Liver (tissue), 8 donors: ENCODE measurements at regions not wholly inside any gene's neighbourhood (a gene's known extent, or its start where the extent isn't known, plus 50 kb on each side); places are given as distances from the start of the nearest gene placed in this dataset.
A peak's percentile ranks its signal among the peaks of the same experiment; 100 is the strongest.

Source experiments
- DNase-seq: peaks from one replicate; pipeline ENCODE4 v3.0.0-alpha.2; 2017; ENCODE audit warnings: low spot score
- H3K27ac ChIP-seq, 2 donors: one replicate each; pipeline ENCODE4 v1.7.0; 2013; ENCODE audit warnings: inconsistent platforms in 2 of 2, low read length in 2 of 2, control low read depth in 1 of 2, low read depth in 1 of 2, mild to moderate bottlenecking in 1 of 2
- H3K27me3 ChIP-seq, 4 donors: one replicate each; pipeline versions ENCODE4 v1.6.1 to v1.7.0; 2013; ENCODE audit warnings: low read length in 3 of 4, inconsistent platforms in 1 of 4, mild to moderate bottlenecking in 1 of 4, moderate library complexity in 1 of 4; ENCODE audit not compliant: control insufficient read depth in 4 of 4, insufficient read depth in 4 of 4
- H3K36me3 ChIP-seq, 4 donors: one replicate each; pipeline versions ENCODE4 v1.6.1 to v1.7.0; 2013; ENCODE audit warnings: low read length in 3 of 4, mild to moderate bottlenecking in 3 of 4, low read depth in 1 of 4, moderate library complexity in 1 of 4; ENCODE audit not compliant: control insufficient read depth in 4 of 4, insufficient read depth in 3 of 4
- H3K4me1 ChIP-seq, 4 donors: one replicate each; pipeline versions ENCODE4 v1.6.1 to v1.7.0; 2013; ENCODE audit warnings: low read length in 3 of 4, mild to moderate bottlenecking in 3 of 4, moderate library complexity in 1 of 4; ENCODE audit not compliant: control insufficient read depth in 4 of 4, insufficient read depth in 4 of 4
- H3K4me3 ChIP-seq, 3 donors: one replicate each; pipeline versions ENCODE4 v1.6.1 to v1.7.0; 2013; ENCODE audit warnings: low read length in 3 of 3, control low read depth in 1 of 3, low read depth in 1 of 3, mild to moderate bottlenecking in 1 of 3
- H3K9ac ChIP-seq, 2 donors: one replicate each; pipeline ENCODE4 v1.7.0; 2013; ENCODE audit warnings: low read length in 2 of 2, mild to moderate bottlenecking in 2 of 2, moderate library complexity in 2 of 2, control low read depth in 1 of 2, low read depth in 1 of 2
- H3K9me3 ChIP-seq, 4 donors: one replicate each; pipeline versions ENCODE4 v1.6.1 to v1.7.0; 2013; ENCODE audit warnings: low read length in 3 of 4; ENCODE audit not compliant: control insufficient read depth in 4 of 4
- EGR1 ChIP-seq, 2 donors: IDR thresholded peaks; 2 replicates each; pipeline ENCODE4 v1.6.1; 2016 to 2018; ENCODE audit warnings: antibody characterized with exemption in 2 of 2, low read depth in 2 of 2
- FOXA1 ChIP-seq: IDR thresholded peaks from 2 replicates; pipeline ENCODE4 v1.6.1; 2016; ENCODE audit warnings: antibody characterized with exemption
- FOXA2 ChIP-seq: IDR thresholded peaks from 2 replicates; pipeline ENCODE4 v1.6.1; 2016; ENCODE audit warnings: antibody characterized with exemption
- HNF4A ChIP-seq, 2 donors: conservative IDR thresholded peaks; 2 replicates each; pipeline ENCODE4 v1.6.1; 2016; ENCODE audit warnings: antibody characterized with exemption in 2 of 2, mild to moderate bottlenecking in 2 of 2
- HNF4G ChIP-seq: IDR thresholded peaks from 2 replicates; pipeline ENCODE4 v1.6.1; 2016; ENCODE audit warnings: antibody characterized with exemption
- JUND ChIP-seq, 2 donors: IDR thresholded peaks; 2 replicates each; pipeline ENCODE4 v1.6.1; 2016; ENCODE audit warnings: antibody characterized with exemption in 2 of 2
- NR2F2 ChIP-seq: IDR thresholded peaks from 2 replicates; pipeline ENCODE4 v1.6.1; 2016; ENCODE audit warnings: antibody characterized with exemption
- RAD21 ChIP-seq, 2 donors: IDR thresholded peaks; 2 replicates each; pipeline ENCODE4 v1.6.1; 2016; ENCODE audit warnings: antibody characterized with exemption in 2 of 2, mild to moderate bottlenecking in 2 of 2
- RXRA ChIP-seq, 2 donors: IDR thresholded peaks; 2 replicates each; pipeline ENCODE4 v1.6.1; 2017 to 2018; ENCODE audit warnings: antibody characterized with exemption in 2 of 2, mild to moderate bottlenecking in 1 of 2
- SP1 ChIP-seq: IDR thresholded peaks from 2 replicates; pipeline ENCODE4 v1.6.1; 2018; ENCODE audit warnings: antibody characterized with exemption, mild to moderate bottlenecking
- TAF1 ChIP-seq: conservative IDR thresholded peaks from 2 replicates; pipeline ENCODE4 v1.6.1; 2016; ENCODE audit warnings: antibody characterized with exemption, mild to moderate bottlenecking
- YY1 ChIP-seq: IDR thresholded peaks from 2 replicates; pipeline ENCODE4 v1.6.1; 2016; ENCODE audit warnings: antibody characterized with exemption, mild to moderate bottlenecking
- WGBS: extraction: QIAGEN DNeasy Blood & Tissue Kit; methylation state at CpG from one replicate; pipeline ENCODE4 v1.1.7; 2013; 5-methylcytosine and 5-hydroxymethylcytosine counted together
- TF ChIP-seq, protein P1 (sequence below): IDR thresholded peaks from 2 replicates; pipeline ENCODE4 v1.6.1; 2016; ENCODE audit warnings: antibody characterized with exemption
- TF ChIP-seq, protein P2 (sequence below): IDR thresholded peaks from 2 replicates; pipeline ENCODE4 v1.6.1; 2016; ENCODE audit warnings: antibody characterized with exemption
- TF ChIP-seq, protein P3 (sequence below): IDR thresholded peaks from 2 replicates; pipeline ENCODE4 v1.6.1; 2016; ENCODE audit warnings: antibody characterized with exemption
- TF ChIP-seq, protein P4 (sequence below): fragments of 150-350 bp; IDR thresholded peaks from 2 replicates; pipeline ENCODE4 v1.5.1; 2017; ENCODE audit warnings: improper control_type of control experiment, low read depth, low read length; ENCODE audit not compliant: missing input control
- donor health status: healthy.
- donor health status: healthy.
- donor health status: healthy.
- donor health status: healthy.
- donor health status: healthy.

DNA sequence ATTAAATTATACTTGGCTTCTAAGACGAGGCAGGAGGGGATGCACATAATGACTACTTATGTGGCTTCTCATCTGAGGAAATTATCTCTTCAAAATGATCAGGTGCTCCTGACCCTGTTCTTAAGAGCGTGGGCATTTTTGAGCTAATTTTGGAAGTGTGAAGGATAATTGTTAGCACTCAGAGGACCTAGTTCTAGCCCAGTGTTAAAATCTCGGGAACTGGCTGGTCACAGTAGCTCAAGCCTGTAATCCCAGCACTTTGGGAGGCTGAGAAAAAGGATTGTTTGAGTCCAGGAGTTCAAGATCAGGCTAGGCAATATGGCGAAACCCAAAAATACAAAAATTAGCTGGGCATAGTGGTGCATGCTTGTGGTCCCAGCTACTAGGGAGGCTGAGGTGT is 103.0 kb upstream of the DHX40 start (continued):
- TF ChIP-seq, protein P1, sequence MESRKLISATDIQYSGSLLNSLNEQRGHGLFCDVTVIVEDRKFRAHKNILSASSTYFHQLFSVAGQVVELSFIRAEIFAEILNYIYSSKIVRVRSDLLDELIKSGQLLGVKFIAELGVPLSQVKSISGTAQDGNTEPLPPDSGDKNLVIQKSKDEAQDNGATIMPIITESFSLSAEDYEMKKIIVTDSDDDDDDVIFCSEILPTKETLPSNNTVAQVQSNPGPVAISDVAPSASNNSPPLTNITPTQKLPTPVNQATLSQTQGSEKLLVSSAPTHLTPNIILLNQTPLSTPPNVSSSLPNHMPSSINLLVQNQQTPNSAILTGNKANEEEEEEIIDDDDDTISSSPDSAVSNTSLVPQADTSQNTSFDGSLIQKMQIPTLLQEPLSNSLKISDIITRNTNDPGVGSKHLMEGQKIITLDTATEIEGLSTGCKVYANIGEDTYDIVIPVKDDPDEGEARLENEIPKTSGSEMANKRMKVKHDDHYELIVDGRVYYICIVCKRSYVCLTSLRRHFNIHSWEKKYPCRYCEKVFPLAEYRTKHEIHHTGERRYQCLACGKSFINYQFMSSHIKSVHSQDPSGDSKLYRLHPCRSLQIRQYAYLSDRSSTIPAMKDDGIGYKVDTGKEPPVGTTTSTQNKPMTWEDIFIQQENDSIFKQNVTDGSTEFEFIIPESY: no peak
- TF ChIP-seq TAF1 (no peak), RAD21 (IDR thresholded peaks at IDR 0.05) (no peak), YY1 (no peak), NR2F2 (no peak), SP1 (no peak), HNF4G (no peak), EGR1 (IDR thresholded peaks at IDR 0.05; ENCODE audit: low read depth in 2 of 2) (no peak), JUND (IDR thresholded peaks at IDR 0.05) (no peak), RXRA (IDR thresholded peaks at IDR 0.05) (no peak), FOXA2 (no peak), HNF4A (conservative IDR thresholded peaks at IDR 0.05) (no peak)
- TF ChIP-seq, protein P2, sequence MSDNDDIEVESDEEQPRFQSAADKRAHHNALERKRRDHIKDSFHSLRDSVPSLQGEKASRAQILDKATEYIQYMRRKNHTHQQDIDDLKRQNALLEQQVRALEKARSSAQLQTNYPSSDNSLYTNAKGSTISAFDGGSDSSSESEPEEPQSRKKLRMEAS: no peak
- TF ChIP-seq, protein P3, sequence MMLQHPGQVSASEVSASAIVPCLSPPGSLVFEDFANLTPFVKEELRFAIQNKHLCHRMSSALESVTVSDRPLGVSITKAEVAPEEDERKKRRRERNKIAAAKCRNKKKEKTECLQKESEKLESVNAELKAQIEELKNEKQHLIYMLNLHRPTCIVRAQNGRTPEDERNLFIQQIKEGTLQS: no peak

DNA sequence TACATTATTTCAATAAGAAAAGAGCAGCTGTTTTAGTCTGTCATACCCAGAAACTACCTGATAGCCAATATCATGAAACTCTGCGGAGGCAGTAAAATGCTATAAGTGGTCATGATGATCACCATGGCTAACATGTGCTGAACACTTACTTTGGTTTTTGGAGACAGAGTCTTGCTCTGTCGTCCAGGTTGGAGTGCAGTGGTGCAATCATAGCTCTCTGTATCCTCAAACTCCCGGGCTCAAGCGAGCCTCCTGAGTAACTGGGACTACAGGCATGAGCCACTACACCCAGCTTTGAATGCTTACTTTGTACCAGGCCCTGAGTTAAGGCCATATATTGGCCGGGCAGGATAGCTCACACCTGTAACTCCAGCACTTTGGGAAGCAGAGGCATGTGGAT is 101.2 kb upstream of the DHX40 start:
- 75% methylated on average over 5 of the region's 5 CpGs for WGBS
- no peak for TF ChIP-seq FOXA1
- no peak for TF ChIP-seq YY1
- TF ChIP-seq, protein P3: no peak
- TF ChIP-seq SP1: no peak
- TF ChIP-seq, protein P1: no peak
- no peak for TF ChIP-seq TAF1
- no peak for TF ChIP-seq EGR1 (IDR thresholded peaks at IDR 0.05; ENCODE audit: low read depth in 2 of 2)
- TF ChIP-seq, protein P4, sequence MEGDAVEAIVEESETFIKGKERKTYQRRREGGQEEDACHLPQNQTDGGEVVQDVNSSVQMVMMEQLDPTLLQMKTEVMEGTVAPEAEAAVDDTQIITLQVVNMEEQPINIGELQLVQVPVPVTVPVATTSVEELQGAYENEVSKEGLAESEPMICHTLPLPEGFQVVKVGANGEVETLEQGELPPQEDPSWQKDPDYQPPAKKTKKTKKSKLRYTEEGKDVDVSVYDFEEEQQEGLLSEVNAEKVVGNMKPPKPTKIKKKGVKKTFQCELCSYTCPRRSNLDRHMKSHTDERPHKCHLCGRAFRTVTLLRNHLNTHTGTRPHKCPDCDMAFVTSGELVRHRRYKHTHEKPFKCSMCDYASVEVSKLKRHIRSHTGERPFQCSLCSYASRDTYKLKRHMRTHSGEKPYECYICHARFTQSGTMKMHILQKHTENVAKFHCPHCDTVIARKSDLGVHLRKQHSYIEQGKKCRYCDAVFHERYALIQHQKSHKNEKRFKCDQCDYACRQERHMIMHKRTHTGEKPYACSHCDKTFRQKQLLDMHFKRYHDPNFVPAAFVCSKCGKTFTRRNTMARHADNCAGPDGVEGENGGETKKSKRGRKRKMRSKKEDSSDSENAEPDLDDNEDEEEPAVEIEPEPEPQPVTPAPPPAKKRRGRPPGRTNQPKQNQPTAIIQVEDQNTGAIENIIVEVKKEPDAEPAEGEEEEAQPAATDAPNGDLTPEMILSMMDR: no peak
- TF ChIP-seq HNF4A (conservative IDR thresholded peaks at IDR 0.05): no peak
- no peak for TF ChIP-seq FOXA2
- H3K36me3 ChIP-seq: no peaks in the 10 kb centered on the region
- H3K9me3 ChIP-seq: no peaks in the 10 kb centered on the region
- no peaks in the 10 kb centered on the region for H3K27me3 ChIP-seq
- H3K4me1 ChIP-seq: peaks cover 7 to 40% (median 19%) of the 10 kb centered on the region in 4 donors
- H3K9ac ChIP-seq: no peak overlapping the region
- H3K4me3 ChIP-seq: no peak overlapping the region
- peak overlapping the region in 1 of 2 donors; percentile 93 for H3K27ac ChIP-seq
- DNase-seq: no peak
